ENCODE measurements at regions not wholly inside any gene's neighbourhood (a gene's known extent, or its start where the extent isn't known, plus 50 kb on each side); places are given as distances from the start of the nearest gene placed in this dataset.

DNA sequence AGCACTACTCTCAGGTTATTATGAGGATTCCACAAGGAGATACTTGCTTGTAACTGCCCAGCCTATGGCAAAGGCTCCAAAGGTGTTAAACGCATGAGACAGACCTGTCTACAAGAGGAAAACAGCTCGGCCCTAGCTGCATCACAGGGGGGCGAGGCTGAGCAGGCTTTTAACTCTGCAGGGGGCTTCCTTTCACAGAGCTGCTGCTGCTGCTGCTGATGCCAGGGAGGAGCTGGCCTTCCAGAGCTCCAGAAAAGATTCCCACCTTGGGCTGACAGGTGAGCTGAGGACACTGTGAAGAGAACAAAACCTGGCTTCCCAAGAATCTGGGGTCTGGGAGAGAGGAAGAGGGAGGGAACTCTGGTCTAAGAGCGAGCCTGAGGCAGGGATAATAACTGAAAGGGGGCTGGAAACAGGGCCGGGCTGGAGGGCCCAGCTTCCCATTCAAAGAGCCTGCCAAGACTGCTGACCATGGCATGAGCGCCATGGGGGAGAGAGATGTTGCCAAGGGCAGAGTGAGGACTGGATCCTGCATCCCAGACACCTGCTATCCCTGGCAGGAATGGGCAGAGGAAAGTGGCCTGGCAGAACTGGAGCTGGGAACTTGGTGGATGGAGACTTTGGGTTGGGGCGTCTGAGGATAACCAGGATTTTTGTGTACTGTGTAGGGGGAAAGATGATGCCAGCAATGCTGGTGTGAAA, 211.1 kb upstream of the LRFN2 start:
- TF ChIP-seq EZH2 (IDR thresholded peaks at IDR 0.05) (no peak), POLR2AphosphoS5 (IDR thresholded peaks at IDR 0.05; ENCODE audit: borderline replicate concordance, low read depth, low read length) (no peak), FOXP2 (optimal IDR thresholded peaks at IDR 0.05; ENCODE audit: control extremely low read depth, extremely low read length, insufficient read depth) (no peak)

All from SK-N-MC (cell line).